SK-N-SH (cell line): ENCODE measurements at regions not wholly inside any gene's neighbourhood (a gene's known extent, or its start where the extent isn't known, plus 50 kb on each side); places are given as distances from the start of the nearest gene placed in this dataset.

ENCODE experiments used
- CTCF ChIA-PET: fragments of 300-600, 350-600 bp; formaldehyde crosslinking; extraction: SDS; loops from one replicate; lab custom pipeline; 2021; lab: Yijun Ruan, JAX
- POLR2A ChIA-PET: fragments of 350-600 bp; sonication (Branson Sonifier 250); formaldehyde crosslinking; extraction: SDS; loops from one replicate; lab custom pipeline; 2020; ENCODE audit warnings: antibody characterized with exemption, inconsistent platforms; lab: Yijun Ruan, JAX
- DNase-seq: peaks from one replicate; pipeline ENCODE4 v3.0.0; 2012
- H2AFZ ChIP-seq: fragments of 200-600 bp; sonication (generic); 2 replicates; pipeline ENCODE4 v1.8.1; 2016; ENCODE audit warnings: antibody characterized with exemption, mild to moderate bottlenecking, low read depth
- H3F3A ChIP-seq: fragments of 200-600 bp; sonication (generic); replicated peaks from 2 replicates; pipeline ENCODE3; 2016; ENCODE audit warnings: antibody characterized with exemption, mild to moderate bottlenecking; ENCODE audit not compliant: insufficient read depth
- H3K27ac ChIP-seq, 2 experiments: fragments of 200-500 bp in 1 of 2; fragments of 200-600 bp in 1 of 2; sonication (Bioruptor generic) in 1 of 2; sonication (generic), shearing (Covaris generic) in 1 of 2; 2 replicates each; pipeline versions ENCODE4 v1.5.1 to v1.6.1; 2014 to 2016; ENCODE audit warnings: low read depth in 2 of 2, inconsistent platforms in 1 of 2, low read length in 1 of 2, mild to moderate bottlenecking in 1 of 2, mixed read lengths in 1 of 2
- H3K27me3 ChIP-seq: fragments of 200-600 bp; sonication (generic), shearing (Covaris generic); 2 replicates; pipeline ENCODE4 v1.6.1; 2016; ENCODE audit warnings: mixed run types; ENCODE audit not compliant: insufficient read depth
- H3K36me3 ChIP-seq, 2 experiments: fragments of 200-500 bp in 1 of 2; fragments of 200-600 bp in 1 of 2; sonication (Bioruptor generic) in 1 of 2; sonication (generic) in 1 of 2; replicated peaks in 1 of 2; 2 replicates each; pipeline versions ENCODE3 to v1.5.1; 2014 to 2016; ENCODE audit warnings: low read length in 1 of 2, mild to moderate bottlenecking in 1 of 2; ENCODE audit not compliant: insufficient read depth in 2 of 2, control insufficient read depth in 1 of 2
- H3K4me1 ChIP-seq, 2 experiments: fragments of 200-500 bp in 1 of 2; fragments of 200-600 bp in 1 of 2; sonication (Bioruptor generic) in 1 of 2; sonication (generic), shearing (Covaris generic) in 1 of 2; 2 replicates each; pipeline versions ENCODE4 v1.5.1 to v1.6.1; 2014 to 2016; ENCODE audit warnings: low read depth in 1 of 2, low read length in 1 of 2, mixed run types in 1 of 2; ENCODE audit not compliant: insufficient read depth in 2 of 2, control insufficient read depth in 1 of 2
- H3K4me2 ChIP-seq: fragments of 200-600 bp; sonication (generic), shearing (Covaris generic); 2 replicates; pipeline ENCODE4 v1.6.1; 2017; ENCODE audit warnings: mixed run types
- H3K4me3 ChIP-seq, 2 experiments: fragments of 200-500 bp in 1 of 2; fragments of 200-600 bp in 1 of 2; sonication (Bioruptor generic) in 1 of 2; sonication (generic), shearing (Covaris generic) in 1 of 2; 2 replicates each; pipeline versions ENCODE4 v1.5.1 to v1.8.1; 2014 to 2016; ENCODE audit warnings: low read depth in 2 of 2, inconsistent platforms in 1 of 2, low read length in 1 of 2, mild to moderate bottlenecking in 1 of 2, mixed read lengths in 1 of 2, moderate library complexity in 1 of 2
- H3K79me2 ChIP-seq: fragments of 200-600 bp; sonication (generic); 2 replicates; pipeline ENCODE4 v1.8.1; 2017; ENCODE audit warnings: mild to moderate bottlenecking; ENCODE audit not compliant: insufficient read depth
- H3K9ac ChIP-seq: fragments of 200-600 bp; sonication (generic); 2 replicates; pipeline ENCODE4 v1.6.1; 2017; ENCODE audit warnings: mixed run types
- H3K9me2 ChIP-seq: fragments of 200-600 bp; sonication (generic); 2 replicates; pipeline ENCODE4 v1.6.1; 2017; ENCODE audit warnings: mixed run types
- H3K9me3 ChIP-seq: fragments of 200-600 bp; sonication (generic); 2 replicates; pipeline ENCODE4 v1.6.1; 2017; ENCODE audit warnings: mixed run types, mild to moderate bottlenecking, moderate library complexity
- H4K20me1 ChIP-seq: fragments of 200-600 bp; sonication (generic); 2 replicates; pipeline ENCODE4 v1.6.1; 2017; ENCODE audit warnings: mild to moderate bottlenecking, mixed run types; ENCODE audit not compliant: insufficient read depth
- ELF1 ChIP-seq: IDR thresholded peaks from 2 replicates; pipeline ENCODE4 v1.4.0; 2012
- FOSL2 ChIP-seq: IDR thresholded peaks from 2 replicates; pipeline ENCODE4 v1.4.0; 2012; ENCODE audit warnings: low read depth, mild to moderate bottlenecking, moderate library complexity, borderline replicate concordance
- FOXM1 ChIP-seq: IDR thresholded peaks from 2 replicates; pipeline ENCODE4 v1.4.0; 2012; ENCODE audit warnings: low read depth, mild to moderate bottlenecking
- GABPA ChIP-seq: IDR thresholded peaks from 2 replicates; pipeline ENCODE4 v1.4.0; 2012; ENCODE audit warnings: low read depth, mild to moderate bottlenecking
- MEF2A ChIP-seq: IDR thresholded peaks from 2 replicates; pipeline ENCODE4 v1.4.0; 2012; ENCODE audit warnings: low read depth, borderline replicate concordance
- MXI1 ChIP-seq: IDR thresholded peaks from 2 replicates; pipeline ENCODE4 v1.6.1; 2012; ENCODE audit warnings: mild to moderate bottlenecking, low read depth, low read length, improper control_type of control experiment
- NRF1 ChIP-seq: IDR thresholded peaks from 2 replicates; pipeline ENCODE4 v1.6.1; 2012; ENCODE audit warnings: low read depth, mild to moderate bottlenecking, low read length
- PBX3 ChIP-seq: IDR thresholded peaks from 2 replicates; pipeline ENCODE4; 2012
- POLR2AphosphoS5 ChIP-seq: IDR thresholded peaks from 2 replicates; pipeline ENCODE4 v1.6.1; 2012; ENCODE audit warnings: low read depth, low read length
- RAD21 ChIP-seq: IDR thresholded peaks from 2 replicates; pipeline ENCODE4 v1.6.1; 2012; ENCODE audit warnings: mild to moderate bottlenecking, low read length
- RCOR1 ChIP-seq: fragments of 150-350 bp; IDR thresholded peaks from 2 replicates; pipeline ENCODE4 v1.6.1; 2017; ENCODE audit warnings: antibody characterized with exemption, low read length
- RXRA ChIP-seq: IDR thresholded peaks from 2 replicates; pipeline ENCODE4 v1.4.0; 2012; ENCODE audit warnings: low read depth, mild to moderate bottlenecking, borderline replicate concordance
- SMC3 ChIP-seq: IDR thresholded peaks from 2 replicates; pipeline ENCODE4 v1.6.1; 2012; ENCODE audit warnings: low read depth, low read length, improper control_type of control experiment
- TCF12 ChIP-seq: IDR thresholded peaks from 2 replicates; pipeline ENCODE4 v1.4.0; 2012
- TEAD4 ChIP-seq: IDR thresholded peaks from 2 replicates; pipeline ENCODE4 v1.4.0; 2012; ENCODE audit warnings: mild to moderate bottlenecking, borderline replicate concordance; ENCODE audit not compliant: insufficient read depth
- YY1 ChIP-seq: IDR thresholded peaks from 2 replicates; pipeline ENCODE4 v1.4.0; 2012; ENCODE audit warnings: low read depth, mild to moderate bottlenecking
- WGBS: methylation state at CpG from one replicate; pipeline ENCODE4 v1.1.6; 2017; ENCODE audit warnings: low lambda C conversion rate; 5-methylcytosine and 5-hydroxymethylcytosine counted together
- TF ChIP-seq, protein P1 (sequence below): fragments of 150-350 bp; IDR thresholded peaks from 2 replicates; pipeline ENCODE4 v1.6.1; 2016; ENCODE audit warnings: mild to moderate bottlenecking, low read depth, low read length
- TF ChIP-seq, protein P2 (sequence below): IDR thresholded peaks from 2 replicates; pipeline ENCODE4 v1.4.0; 2012; ENCODE audit warnings: low read depth, borderline replicate concordance
- TF ChIP-seq, protein P3 (sequence below): IDR thresholded peaks from 2 replicates; pipeline ENCODE4 v1.6.1; 2012; ENCODE audit warnings: mild to moderate bottlenecking, low read depth, low read length, moderate library complexity
- TF ChIP-seq, protein P4 (sequence below): IDR thresholded peaks from 2 replicates; pipeline ENCODE4 v1.4.0; 2012; ENCODE audit warnings: low read depth, borderline replicate concordance

DNA sequence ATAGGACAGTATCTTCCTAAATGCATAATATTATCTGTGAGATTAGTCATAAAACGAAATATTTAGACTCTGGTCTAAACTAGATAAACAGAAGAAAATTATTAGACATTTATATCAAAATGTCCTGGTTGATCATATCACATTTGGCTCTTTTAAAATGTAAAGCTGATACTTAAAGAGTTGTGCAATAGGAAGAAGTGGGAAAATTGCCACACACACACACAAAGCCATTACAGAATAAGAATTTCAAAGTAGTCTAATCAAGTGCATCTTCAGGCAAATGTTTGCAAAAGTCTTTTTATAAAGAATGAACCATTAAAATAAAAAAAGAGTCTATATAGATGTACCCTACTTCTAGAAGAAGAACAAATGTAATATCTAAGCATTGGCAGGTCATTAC is 301.7 kb downstream of the KIF2B start:
- CTCF ChIA-PET = no interaction called here
- H3K9ac ChIP-seq = no peak overlapping the region
- no peak overlapping the region for H3K4me2 ChIP-seq
- H3F3A ChIP-seq = no peaks in the 10 kb centered on the region
- no peak overlapping the region for H3K27ac ChIP-seq
- TF ChIP-seq, protein P1, sequence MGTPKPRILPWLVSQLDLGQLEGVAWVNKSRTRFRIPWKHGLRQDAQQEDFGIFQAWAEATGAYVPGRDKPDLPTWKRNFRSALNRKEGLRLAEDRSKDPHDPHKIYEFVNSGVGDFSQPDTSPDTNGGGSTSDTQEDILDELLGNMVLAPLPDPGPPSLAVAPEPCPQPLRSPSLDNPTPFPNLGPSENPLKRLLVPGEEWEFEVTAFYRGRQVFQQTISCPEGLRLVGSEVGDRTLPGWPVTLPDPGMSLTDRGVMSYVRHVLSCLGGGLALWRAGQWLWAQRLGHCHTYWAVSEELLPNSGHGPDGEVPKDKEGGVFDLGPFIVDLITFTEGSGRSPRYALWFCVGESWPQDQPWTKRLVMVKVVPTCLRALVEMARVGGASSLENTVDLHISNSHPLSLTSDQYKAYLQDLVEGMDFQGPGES = no peak
- TF ChIP-seq, protein P2, sequence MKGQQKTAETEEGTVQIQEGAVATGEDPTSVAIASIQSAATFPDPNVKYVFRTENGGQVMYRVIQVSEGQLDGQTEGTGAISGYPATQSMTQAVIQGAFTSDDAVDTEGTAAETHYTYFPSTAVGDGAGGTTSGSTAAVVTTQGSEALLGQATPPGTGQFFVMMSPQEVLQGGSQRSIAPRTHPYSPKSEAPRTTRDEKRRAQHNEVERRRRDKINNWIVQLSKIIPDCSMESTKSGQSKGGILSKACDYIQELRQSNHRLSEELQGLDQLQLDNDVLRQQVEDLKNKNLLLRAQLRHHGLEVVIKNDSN = no peak
- no peak for TF ChIP-seq RXRA
- TF ChIP-seq, protein P3, sequence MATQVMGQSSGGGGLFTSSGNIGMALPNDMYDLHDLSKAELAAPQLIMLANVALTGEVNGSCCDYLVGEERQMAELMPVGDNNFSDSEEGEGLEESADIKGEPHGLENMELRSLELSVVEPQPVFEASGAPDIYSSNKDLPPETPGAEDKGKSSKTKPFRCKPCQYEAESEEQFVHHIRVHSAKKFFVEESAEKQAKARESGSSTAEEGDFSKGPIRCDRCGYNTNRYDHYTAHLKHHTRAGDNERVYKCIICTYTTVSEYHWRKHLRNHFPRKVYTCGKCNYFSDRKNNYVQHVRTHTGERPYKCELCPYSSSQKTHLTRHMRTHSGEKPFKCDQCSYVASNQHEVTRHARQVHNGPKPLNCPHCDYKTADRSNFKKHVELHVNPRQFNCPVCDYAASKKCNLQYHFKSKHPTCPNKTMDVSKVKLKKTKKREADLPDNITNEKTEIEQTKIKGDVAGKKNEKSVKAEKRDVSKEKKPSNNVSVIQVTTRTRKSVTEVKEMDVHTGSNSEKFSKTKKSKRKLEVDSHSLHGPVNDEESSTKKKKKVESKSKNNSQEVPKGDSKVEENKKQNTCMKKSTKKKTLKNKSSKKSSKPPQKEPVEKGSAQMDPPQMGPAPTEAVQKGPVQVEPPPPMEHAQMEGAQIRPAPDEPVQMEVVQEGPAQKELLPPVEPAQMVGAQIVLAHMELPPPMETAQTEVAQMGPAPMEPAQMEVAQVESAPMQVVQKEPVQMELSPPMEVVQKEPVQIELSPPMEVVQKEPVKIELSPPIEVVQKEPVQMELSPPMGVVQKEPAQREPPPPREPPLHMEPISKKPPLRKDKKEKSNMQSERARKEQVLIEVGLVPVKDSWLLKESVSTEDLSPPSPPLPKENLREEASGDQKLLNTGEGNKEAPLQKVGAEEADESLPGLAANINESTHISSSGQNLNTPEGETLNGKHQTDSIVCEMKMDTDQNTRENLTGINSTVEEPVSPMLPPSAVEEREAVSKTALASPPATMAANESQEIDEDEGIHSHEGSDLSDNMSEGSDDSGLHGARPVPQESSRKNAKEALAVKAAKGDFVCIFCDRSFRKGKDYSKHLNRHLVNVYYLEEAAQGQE = no peak
- TF ChIP-seq FOXM1 = no peak
- TF ChIP-seq POLR2AphosphoS5 = no peak
- no peak for TF ChIP-seq SMC3
- no peak for TF ChIP-seq YY1
- no peak for TF ChIP-seq RCOR1
- TF ChIP-seq TCF12 = no peak
- TF ChIP-seq, all 33 proteins: peak for 0
- Histone ChIP-seq H3K36me3 (no peaks in the 10 kb centered on the region), H3K9me3 (peaks cover 15% of the 10 kb centered on the region; the same call in 1 of the 2 replicates), H3K27me3 (no peaks in the 10 kb centered on the region), H3K79me2 (no peaks in the 10 kb centered on the region), H3K4me1 (no peaks in the 10 kb centered on the region), H2AFZ (no peak overlapping the region), H4K20me1 (no peaks in the 10 kb centered on the region), H3K9me2 (no peaks in the 10 kb centered on the region), H3K4me3 (no peak overlapping the region)
- WGBS = 0% methylated on average over 1 of the region's 1 CpG
- POLR2A ChIA-PET = no interaction called here
- no peak for DNase-seq

DNA sequence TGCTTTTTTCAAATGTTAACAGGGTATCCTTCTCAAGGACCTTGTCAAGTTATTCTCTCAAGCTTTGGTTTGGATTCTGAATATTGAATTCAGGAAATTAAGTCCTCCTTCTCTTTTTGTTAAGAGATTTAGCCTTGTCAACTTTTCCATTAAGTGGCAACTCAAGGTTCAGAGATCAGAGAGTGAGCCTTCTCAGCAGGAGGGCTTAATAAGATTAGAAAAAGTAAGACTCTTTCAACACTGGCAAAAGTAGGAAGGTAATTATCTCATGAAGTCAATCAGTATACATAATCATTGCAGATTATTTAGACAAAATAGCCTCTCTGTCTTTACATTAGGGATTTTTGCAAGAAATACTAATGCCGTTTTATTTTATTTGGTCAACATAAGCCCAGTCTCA is 330.7 kb downstream of the KIF2B start:
- DNase-seq = no peak
- no peaks in the 10 kb centered on the region; the same call in 1 of the 2 replicates for H3K9me3 ChIP-seq
- H4K20me1 ChIP-seq = no peaks in the 10 kb centered on the region
- H3K9ac ChIP-seq = no peak overlapping the region
- no peaks in the 10 kb centered on the region for H3K9me2 ChIP-seq
- H3K4me1 ChIP-seq = no peaks in the 10 kb centered on the region
- H3K36me3 ChIP-seq = no peaks in the 10 kb centered on the region
- ChIA-PET CTCF (no interaction called here), POLR2A (no interaction called here)
- H3K79me2 ChIP-seq = no peaks in the 10 kb centered on the region
- no peak overlapping the region for H3K4me3 ChIP-seq
- no peaks in the 10 kb centered on the region for H3K27me3 ChIP-seq
- no peak overlapping the region for H3K27ac ChIP-seq
- no peak overlapping the region for H3K4me2 ChIP-seq
- WGBS = 51% methylated on average over 1 of the region's 1 CpG
- H3F3A ChIP-seq = no peaks in the 10 kb centered on the region
- no peak overlapping the region for H2AFZ ChIP-seq
- TF ChIP-seq RXRA (no peak), NRF1 (no peak), ELF1 (no peak), PBX3 (no peak), MXI1 (no peak), RAD21 (no peak), RCOR1 (no peak), FOSL2 (no peak), TCF12 (no peak), TEAD4 (no peak), MEF2A (no peak), YY1 (no peak), GABPA (no peak), POLR2AphosphoS5 (no peak), FOXM1 (no peak)
- TF ChIP-seq, protein P4, sequence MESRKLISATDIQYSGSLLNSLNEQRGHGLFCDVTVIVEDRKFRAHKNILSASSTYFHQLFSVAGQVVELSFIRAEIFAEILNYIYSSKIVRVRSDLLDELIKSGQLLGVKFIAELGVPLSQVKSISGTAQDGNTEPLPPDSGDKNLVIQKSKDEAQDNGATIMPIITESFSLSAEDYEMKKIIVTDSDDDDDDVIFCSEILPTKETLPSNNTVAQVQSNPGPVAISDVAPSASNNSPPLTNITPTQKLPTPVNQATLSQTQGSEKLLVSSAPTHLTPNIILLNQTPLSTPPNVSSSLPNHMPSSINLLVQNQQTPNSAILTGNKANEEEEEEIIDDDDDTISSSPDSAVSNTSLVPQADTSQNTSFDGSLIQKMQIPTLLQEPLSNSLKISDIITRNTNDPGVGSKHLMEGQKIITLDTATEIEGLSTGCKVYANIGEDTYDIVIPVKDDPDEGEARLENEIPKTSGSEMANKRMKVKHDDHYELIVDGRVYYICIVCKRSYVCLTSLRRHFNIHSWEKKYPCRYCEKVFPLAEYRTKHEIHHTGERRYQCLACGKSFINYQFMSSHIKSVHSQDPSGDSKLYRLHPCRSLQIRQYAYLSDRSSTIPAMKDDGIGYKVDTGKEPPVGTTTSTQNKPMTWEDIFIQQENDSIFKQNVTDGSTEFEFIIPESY = no peak
- TF ChIP-seq, protein P2 = no peak
